ENCODE measurements at regions not wholly inside any gene's neighbourhood (a gene's known extent, or its start where the extent isn't known, plus 50 kb on each side); places are given as distances from the start of the nearest gene placed in this dataset.
"Not testable (repeated sequence)": the region's sequence is repeated elsewhere in the genome, so short reads cannot be mapped to it uniquely, and the experiment has no call there.

- DNase-seq, result no peak
Measured at GRCh38 chr16:11416228-11417001, 71.2 kb downstream of the RMI2 start.

DNA sequence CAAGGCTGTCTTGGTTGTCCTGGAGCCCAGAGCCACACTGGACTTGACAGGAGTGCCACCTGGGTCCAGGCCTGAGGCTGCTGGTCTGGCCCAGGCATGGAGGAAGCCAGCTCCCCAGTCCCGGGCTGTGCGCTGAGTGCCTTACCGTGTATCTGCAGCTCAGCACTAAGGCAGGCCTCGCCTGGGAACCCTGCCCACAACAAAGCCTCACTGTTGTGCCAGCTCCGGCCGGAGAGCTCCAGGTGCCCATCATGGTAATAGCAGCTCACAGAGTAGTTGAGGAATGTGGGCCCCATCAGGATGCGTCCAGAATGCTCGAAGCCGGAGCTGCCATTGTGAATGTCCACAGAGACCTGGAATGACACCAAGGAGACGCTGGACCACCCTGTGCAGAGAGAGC, 72.2 kb downstream of the RMI2 start:
- no peak for DNase-seq

- no peak for DNase-seq
Measured at GRCh38 chr16:11418506-11418905, 73.2 kb downstream of the RMI2 start.

GRCh38 chr16:11420067-11420466, 74.8 kb downstream of the RMI2 start:
- DNase-seq, result not testable (repeated sequence)

- DNase-seq, result no peak
Measured at GRCh38 chr16:11420895-11421294, 75.6 kb downstream of the RMI2 start.

- DNase-seq, result no peak
Measured at GRCh38 chr16:11422381-11423314, 77.4 kb downstream of the RMI2 start.

DNA sequence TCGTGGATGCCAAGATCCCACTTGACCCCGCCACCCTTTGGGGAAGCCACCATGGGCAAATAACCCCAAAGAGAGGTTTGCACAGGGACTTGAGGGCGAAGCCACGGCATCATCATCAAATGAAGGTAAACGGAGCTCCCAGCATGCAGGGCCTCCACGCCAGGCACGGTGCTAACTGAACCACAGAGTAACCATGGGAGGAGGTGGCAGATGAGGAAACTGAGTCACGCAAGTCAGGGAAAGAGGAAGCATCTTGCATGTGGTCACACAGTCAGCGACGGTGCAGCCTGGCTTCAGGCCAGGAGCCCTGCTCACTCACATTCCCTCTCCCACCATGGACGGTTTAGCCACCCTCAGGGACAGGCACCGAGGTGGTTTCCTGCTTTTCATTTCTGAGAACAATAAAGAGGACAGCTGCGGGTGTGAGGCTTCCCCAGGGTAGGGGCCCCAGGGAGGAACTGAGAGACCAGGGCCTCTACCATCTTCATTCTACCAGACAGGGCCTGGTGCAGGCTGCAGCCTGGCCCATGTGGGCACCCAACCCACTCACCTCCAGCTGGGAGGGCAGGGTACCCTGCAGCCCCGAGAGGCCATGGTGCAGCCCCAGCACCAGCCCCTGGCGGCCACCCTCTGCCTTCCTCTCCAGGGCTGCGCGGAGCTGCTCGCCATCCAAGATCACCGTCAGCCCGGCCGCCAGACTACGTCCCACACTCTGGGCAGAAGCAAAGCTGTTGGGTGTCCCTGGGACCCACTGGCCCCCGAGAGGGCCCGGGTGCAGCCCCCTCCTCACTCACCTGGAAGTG, 78.3 kb downstream of the RMI2 start:
- DNase-seq, result no peak

- DNase-seq, result no peak
Measured at GRCh38 chr16:11424118-11424460, 78.8 kb downstream of the RMI2 start.

GRCh38 chr16:11425140-11425539, 79.9 kb downstream of the RMI2 start:
- DNase-seq, result no peak

DNA sequence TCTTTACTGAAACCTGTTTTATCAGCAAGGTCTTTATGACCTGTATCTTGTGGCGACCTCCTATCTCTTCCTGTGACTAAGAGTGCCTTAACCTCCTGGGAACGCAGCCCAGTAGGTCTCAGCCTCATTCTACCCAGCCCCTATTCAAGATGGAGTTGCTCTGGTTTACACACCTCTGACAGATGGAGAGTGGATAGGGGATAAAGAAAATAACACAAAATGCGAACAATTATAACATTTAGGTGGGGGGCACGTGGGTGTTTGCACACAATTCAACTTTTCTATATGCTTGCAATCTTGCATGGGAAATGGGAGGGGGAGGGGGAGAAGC, 83.3 kb downstream of the RMI2 start:
- no peak for DNase-seq

GRCh38 chr16:11429123-11429522, 83.9 kb downstream of the RMI2 start:
- DNase-seq, result no peak

DNA sequence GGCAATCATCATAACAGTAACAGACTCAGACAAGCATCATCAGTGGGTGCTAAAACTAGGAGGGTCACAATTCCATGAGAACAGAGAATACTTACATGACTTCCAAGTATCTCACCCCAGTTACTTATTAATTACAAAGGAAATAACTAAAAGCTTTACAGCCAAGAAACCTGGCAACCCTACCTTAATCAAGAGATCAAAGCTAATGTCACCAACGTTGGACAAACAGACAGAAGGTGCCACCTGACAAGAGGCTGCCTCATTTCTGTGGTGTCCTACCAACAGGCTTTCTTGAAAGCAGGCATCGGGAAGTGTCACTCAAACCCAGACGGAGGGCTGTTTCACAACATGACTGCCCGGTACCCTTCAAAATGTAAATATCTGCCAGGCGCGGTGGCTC, 84.6 kb downstream of the RMI2 start:
- no peak for DNase-seq

- no peak for DNase-seq
Measured at GRCh38 chr16:11430601-11431317, 85.5 kb downstream of the RMI2 start.

GRCh38 chr16:11431915-11432465, 86.7 kb downstream of the RMI2 start:
- DNase-seq, result no peak

GRCh38 chr16:11432856-11433395, 87.7 kb downstream of the RMI2 start:
- no peak for DNase-seq

- DNase-seq, result no peak
Measured at GRCh38 chr16:11435576-11435975, 90.3 kb downstream of the RMI2 start.

DNA sequence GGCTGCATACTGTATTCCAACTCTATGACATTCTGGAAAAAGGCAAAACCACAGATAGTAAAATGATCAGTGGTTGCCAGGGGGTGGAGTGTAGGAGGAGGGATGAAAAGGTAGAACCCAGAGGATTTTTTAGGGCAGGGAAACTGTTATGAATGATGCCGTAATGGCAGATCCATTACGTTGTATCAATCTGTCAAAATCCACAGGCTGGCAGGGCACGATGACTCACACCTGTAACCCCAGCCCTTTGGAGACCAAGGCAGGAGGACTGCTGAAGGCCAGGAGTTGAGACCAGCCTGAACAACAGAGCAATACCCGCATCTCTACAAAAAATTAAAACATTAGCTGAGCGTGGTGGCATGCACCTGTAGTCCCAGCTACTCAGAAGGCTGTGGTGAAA, 91.8 kb downstream of the RMI2 start:
- no peak for DNase-seq

DNA sequence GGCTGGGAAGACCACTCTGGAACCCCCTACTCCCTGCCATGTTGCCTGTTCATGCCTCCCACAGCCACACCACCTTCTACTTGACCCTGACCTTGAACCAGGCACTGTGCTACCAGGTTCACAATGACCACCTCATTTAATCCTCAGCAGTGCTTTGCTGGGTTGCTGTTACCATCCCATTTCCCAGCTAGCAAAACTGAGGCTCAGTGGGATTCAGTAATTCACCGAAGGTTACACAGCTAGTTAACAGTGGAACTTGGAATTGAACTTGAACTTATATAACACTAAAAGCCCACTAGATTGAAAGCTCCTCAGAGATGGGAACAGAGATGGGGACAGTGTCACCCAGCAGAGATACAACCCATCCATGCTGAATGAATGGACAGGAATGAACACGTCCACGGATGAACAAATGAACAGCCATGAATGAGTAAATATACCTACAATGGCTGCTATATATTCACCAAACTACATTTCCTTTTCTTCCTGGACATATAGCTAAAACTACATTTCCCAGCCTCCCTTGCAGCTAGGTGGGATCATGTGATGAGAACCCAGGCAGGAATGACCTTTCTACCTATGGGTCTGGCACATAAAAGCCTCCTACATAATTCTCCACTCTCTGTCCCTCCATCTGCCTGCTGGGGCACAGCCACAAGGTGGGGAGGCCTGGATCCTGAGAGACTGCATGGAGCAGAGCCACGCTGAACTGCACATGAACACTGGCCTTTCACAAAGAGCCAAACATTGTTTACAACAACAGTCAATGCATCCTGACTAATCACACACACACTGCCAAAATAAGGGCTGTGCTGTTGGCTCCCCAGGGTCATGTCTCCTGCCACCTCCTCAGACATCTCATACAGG, 94.8 kb downstream of the RMI2 start:
- no peak for DNase-seq

GRCh38 chr16:11440657-11441012, 95.4 kb downstream of the RMI2 start:
- DNase-seq, result no peak

DNA sequence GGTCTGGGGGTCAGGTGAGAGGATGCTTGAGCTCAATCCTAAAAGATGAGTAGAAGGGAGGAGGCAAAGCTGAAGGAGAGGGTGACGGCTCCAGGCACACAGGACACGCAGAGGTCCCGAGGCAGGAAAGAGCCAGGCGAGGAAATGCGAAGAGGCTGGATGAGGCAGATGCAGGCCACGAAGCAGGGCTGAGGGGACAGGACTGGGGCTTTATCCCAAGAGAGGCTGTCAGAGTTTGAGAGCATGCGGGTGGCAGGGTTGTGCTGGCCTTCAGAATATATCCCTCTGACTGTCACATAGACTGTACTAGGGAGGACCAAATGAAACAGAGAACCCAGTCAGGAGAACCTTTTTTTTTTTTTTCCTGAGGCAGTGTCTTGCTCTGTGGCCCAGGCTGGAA, 100.2 kb downstream of the RMI2 start:
- DNase-seq, result no peak

DNA sequence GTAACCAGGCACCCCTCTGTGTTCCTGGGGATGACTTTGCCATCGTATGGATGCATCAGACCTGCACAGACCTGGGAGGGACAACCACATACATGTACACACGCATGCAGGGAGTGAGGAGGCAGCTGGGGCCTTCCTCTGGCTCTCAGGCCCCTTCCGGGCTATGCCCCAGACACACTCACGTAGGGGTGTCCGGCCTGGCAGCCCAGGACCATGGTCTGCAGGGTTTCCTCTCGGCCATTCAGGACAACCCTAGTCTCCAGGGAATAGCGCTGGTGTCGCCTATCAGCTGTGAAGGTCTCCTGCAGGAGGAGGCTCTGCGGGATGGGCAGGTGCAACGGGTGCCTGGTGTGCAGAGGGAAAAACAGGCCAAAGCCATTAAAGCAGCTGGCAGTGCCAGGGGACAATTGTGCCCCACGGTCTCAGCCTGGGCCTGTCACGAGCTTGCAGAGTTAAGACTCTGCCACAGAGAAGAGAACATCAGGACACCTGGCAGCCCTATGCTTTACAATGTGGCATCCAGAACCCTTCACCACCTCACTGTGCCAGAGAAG, 101.4 kb downstream of the RMI2 start:
- DNase-seq, result no peak
